ENCODE measurements at regions not wholly inside any gene's neighbourhood (a gene's known extent, or its start where the extent isn't known, plus 50 kb on each side); places are given as distances from the start of the nearest gene placed in this dataset.

DNA sequence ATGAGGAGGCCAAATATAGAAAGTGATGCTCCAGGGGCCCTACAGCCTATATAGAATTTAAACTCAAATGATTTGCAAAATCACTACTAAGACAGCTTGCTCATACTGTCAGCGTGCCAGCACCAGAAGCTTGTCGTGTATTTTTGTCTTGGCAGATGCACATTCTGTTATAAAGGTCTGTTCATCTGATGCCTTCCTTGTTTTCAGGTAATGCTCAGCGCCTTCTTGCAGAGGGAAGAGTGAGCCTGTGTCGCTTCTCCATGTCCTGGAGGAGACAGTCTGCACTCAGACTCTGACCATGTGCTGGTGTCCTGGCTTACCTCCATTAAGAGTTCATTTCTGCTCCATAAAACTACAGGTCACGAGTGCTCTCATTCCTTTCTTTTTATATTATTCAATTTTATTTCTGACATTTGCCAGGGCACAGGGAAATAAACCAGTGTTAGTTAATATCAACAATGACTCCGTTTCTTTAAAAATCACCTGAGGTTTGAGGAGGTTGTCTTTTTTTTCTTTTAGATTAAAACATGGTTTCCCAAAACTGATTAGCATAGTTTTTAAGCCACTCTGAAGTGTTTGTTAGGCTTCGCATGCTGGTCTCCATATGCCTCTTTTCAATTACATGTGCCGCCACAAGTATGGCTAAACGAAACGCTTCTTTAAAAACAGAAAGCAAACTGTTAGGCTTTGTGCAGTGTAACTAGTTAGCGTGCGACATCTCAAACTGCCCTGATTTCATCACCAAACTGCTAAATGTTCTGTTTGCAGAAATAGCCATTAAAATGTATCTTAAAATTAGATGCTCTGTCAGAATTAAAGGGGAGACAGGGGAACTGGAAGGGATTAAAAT is 215.2 kb upstream of the GK2 start:
- no peak overlapping the region for H3K4me3 ChIP-seq (ENCODE audit: low read depth in 2 of 2, low read length in 1 of 2)
- CTCF ChIA-PET: interaction anchor here (1.3 kb wide), 1 partner anchor 47 kb away, joined by 4 read pairs; no protein-coding TSS in a partner anchor
- 67% methylated on average over 12 of the region's 12 CpGs for WGBS (ENCODE audit: low lambda C conversion rate)

DNA sequence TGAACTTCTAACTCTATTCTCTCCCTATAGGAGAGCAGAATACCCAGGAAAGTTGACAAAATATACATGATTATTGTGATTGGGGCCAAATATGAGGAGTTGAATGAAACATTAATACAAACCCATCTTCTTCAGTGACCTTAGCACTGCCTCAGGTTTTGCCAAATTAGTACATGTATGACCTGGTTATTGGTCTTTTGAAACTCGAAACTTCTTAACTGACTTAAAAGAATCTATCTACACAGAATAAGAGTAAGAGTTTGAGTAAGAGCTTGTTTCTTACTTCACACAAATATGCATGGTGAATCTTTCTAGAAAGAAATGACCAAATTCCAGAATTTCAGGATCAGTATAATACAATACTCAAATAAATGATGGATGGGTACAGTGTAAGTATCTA is 213.0 kb upstream of the GK2 start:
- H3K9ac ChIP-seq: no peak overlapping the region
- no peak overlapping the region for H3K4me2 ChIP-seq
- H3K79me2 ChIP-seq (ENCODE audit: insufficient read depth): no peaks in the 10 kb centered on the region
- no peaks in the 10 kb centered on the region for H3K27me3 ChIP-seq (ENCODE audit: insufficient read depth)
- H3K4me1 ChIP-seq (ENCODE audit: control insufficient read depth in 1 of 2, insufficient read depth in 2 of 2, low read depth in 1 of 2, low read length in 1 of 2): peaks cover 0 to 3% of the 10 kb centered on the region in 2 experiments; a peak in 2 of 4 replicates
- ChIA-PET CTCF (interaction anchor here (0.6 kb wide), 1 partner anchor 648 kb away, joined by 3 read pairs; no protein-coding TSS in a partner anchor), POLR2A (no interaction called here)
- no peaks in the 10 kb centered on the region for H3K9me3 ChIP-seq
- DNase-seq: no peak
- H2AFZ ChIP-seq (ENCODE audit: low read depth): no peak overlapping the region
- H3K4me3 ChIP-seq (ENCODE audit: low read depth in 2 of 2, low read length in 1 of 2): no peak overlapping the region
- H3K36me3 ChIP-seq (replicated peaks in 1 of 2; ENCODE audit: control insufficient read depth in 1 of 2, insufficient read depth in 2 of 2, low read length in 1 of 2): no peaks in the 10 kb centered on the region
- 45% methylated on average over 1 of the region's 1 CpG for WGBS (ENCODE audit: low lambda C conversion rate)
- H4K20me1 ChIP-seq (ENCODE audit: insufficient read depth): no peaks in the 10 kb centered on the region
- H3K27ac ChIP-seq (ENCODE audit: low read depth in 2 of 2, low read length in 1 of 2): no peak overlapping the region
- H3K9me2 ChIP-seq: no peaks in the 10 kb centered on the region
- no peaks in the 10 kb centered on the region for H3F3A ChIP-seq (replicated peaks; ENCODE audit: insufficient read depth)
- no peak for TF ChIP-seq EP300 (IDR thresholded peaks at IDR 0.05; ENCODE audit: borderline replicate concordance in 1 of 2, low read depth in 1 of 2, low read length in 1 of 2)
- TF ChIP-seq ELF1 (IDR thresholded peaks at IDR 0.05): no peak
- TF ChIP-seq, protein P1, sequence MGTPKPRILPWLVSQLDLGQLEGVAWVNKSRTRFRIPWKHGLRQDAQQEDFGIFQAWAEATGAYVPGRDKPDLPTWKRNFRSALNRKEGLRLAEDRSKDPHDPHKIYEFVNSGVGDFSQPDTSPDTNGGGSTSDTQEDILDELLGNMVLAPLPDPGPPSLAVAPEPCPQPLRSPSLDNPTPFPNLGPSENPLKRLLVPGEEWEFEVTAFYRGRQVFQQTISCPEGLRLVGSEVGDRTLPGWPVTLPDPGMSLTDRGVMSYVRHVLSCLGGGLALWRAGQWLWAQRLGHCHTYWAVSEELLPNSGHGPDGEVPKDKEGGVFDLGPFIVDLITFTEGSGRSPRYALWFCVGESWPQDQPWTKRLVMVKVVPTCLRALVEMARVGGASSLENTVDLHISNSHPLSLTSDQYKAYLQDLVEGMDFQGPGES (IDR thresholded peaks at IDR 0.05; ENCODE audit: low read depth, low read length): no peak
- TF ChIP-seq MXI1 (IDR thresholded peaks at IDR 0.05; ENCODE audit: low read depth, low read length): no peak
- no peak for TF ChIP-seq RXRA (IDR thresholded peaks at IDR 0.05; ENCODE audit: borderline replicate concordance, low read depth)
- TF ChIP-seq FOXM1 (IDR thresholded peaks at IDR 0.05; ENCODE audit: low read depth): no peak
- TF ChIP-seq, protein P2, sequence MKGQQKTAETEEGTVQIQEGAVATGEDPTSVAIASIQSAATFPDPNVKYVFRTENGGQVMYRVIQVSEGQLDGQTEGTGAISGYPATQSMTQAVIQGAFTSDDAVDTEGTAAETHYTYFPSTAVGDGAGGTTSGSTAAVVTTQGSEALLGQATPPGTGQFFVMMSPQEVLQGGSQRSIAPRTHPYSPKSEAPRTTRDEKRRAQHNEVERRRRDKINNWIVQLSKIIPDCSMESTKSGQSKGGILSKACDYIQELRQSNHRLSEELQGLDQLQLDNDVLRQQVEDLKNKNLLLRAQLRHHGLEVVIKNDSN (IDR thresholded peaks at IDR 0.05; ENCODE audit: borderline replicate concordance, low read depth): no peak

More for the DNA sequence above, 215.2 kb upstream of the GK2 start:
- Histone ChIP-seq H3K79me2 (ENCODE audit: insufficient read depth) (no peaks in the 10 kb centered on the region), H3F3A (replicated peaks; ENCODE audit: insufficient read depth) (no peaks in the 10 kb centered on the region), H4K20me1 (ENCODE audit: insufficient read depth) (no peaks in the 10 kb centered on the region), H2AFZ (ENCODE audit: low read depth) (0 out of 2 replicates have a peak overlapping the region, but pooled peaks have one; percentile 21), H3K27ac (ENCODE audit: low read depth in 2 of 2, low read length in 1 of 2) (peak overlapping the region in 1 of 2 experiments; percentile 40; a peak in 1 of 4 replicates), H3K27me3 (ENCODE audit: insufficient read depth) (no peaks in the 10 kb centered on the region), H3K9me2 (no peaks in the 10 kb centered on the region), H3K4me2 (no peak overlapping the region), H3K4me1 (ENCODE audit: control insufficient read depth in 1 of 2, insufficient read depth in 2 of 2, low read depth in 1 of 2, low read length in 1 of 2) (peaks cover 0 to 3% of the 10 kb centered on the region in 2 experiments; a peak in 2 of 4 replicates), H3K9me3 (no peaks in the 10 kb centered on the region), H3K36me3 (replicated peaks in 1 of 2; ENCODE audit: control insufficient read depth in 1 of 2, insufficient read depth in 2 of 2, low read length in 1 of 2) (no peaks in the 10 kb centered on the region), H3K9ac (no peak overlapping the region)
- POLR2A ChIA-PET: no interaction called here
- DNase-seq: no peak
- no peak for TF ChIP-seq RCOR1 (IDR thresholded peaks at IDR 0.05; ENCODE audit: low read length)
- no peak for TF ChIP-seq RFX5 (IDR thresholded peaks at IDR 0.05; ENCODE audit: low read length)
- TF ChIP-seq, protein P3, sequence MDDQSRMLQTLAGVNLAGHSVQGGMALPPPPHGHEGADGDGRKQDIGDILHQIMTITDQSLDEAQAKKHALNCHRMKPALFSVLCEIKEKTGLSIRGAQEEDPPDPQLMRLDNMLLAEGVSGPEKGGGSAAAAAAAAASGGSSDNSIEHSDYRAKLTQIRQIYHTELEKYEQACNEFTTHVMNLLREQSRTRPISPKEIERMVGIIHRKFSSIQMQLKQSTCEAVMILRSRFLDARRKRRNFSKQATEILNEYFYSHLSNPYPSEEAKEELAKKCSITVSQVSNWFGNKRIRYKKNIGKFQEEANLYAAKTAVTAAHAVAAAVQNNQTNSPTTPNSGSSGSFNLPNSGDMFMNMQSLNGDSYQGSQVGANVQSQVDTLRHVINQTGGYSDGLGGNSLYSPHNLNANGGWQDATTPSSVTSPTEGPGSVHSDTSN (IDR thresholded peaks at IDR 0.05): no peak
- no peak for TF ChIP-seq RAD21 (IDR thresholded peaks at IDR 0.05; ENCODE audit: low read length)
- TF ChIP-seq CHD2 (IDR thresholded peaks at IDR 0.05; ENCODE audit: low read length, partially characterized antibody): no peak
- no peak for TF ChIP-seq POLR2AphosphoS5 (IDR thresholded peaks at IDR 0.05; ENCODE audit: low read depth, low read length)
- TF ChIP-seq, protein P4, sequence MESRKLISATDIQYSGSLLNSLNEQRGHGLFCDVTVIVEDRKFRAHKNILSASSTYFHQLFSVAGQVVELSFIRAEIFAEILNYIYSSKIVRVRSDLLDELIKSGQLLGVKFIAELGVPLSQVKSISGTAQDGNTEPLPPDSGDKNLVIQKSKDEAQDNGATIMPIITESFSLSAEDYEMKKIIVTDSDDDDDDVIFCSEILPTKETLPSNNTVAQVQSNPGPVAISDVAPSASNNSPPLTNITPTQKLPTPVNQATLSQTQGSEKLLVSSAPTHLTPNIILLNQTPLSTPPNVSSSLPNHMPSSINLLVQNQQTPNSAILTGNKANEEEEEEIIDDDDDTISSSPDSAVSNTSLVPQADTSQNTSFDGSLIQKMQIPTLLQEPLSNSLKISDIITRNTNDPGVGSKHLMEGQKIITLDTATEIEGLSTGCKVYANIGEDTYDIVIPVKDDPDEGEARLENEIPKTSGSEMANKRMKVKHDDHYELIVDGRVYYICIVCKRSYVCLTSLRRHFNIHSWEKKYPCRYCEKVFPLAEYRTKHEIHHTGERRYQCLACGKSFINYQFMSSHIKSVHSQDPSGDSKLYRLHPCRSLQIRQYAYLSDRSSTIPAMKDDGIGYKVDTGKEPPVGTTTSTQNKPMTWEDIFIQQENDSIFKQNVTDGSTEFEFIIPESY (IDR thresholded peaks at IDR 0.05; ENCODE audit: borderline replicate concordance, low read depth): no peak
- no peak for TF ChIP-seq RXRA (IDR thresholded peaks at IDR 0.05; ENCODE audit: borderline replicate concordance, low read depth)
- TF ChIP-seq JUND (IDR thresholded peaks at IDR 0.05): no peak
- no peak for TF ChIP-seq SMC3 (IDR thresholded peaks at IDR 0.05; ENCODE audit: low read depth, low read length)
- TF ChIP-seq NFIC (IDR thresholded peaks at IDR 0.05; ENCODE audit: borderline replicate concordance): no peak
- TF ChIP-seq TAF1 (IDR thresholded peaks at IDR 0.05; ENCODE audit: borderline replicate concordance, low read depth, low read length): no peak
- TF ChIP-seq NRF1 (IDR thresholded peaks at IDR 0.05; ENCODE audit: low read depth, low read length): no peak
- TF ChIP-seq EP300 (IDR thresholded peaks at IDR 0.05; ENCODE audit: borderline replicate concordance in 1 of 2, low read depth in 1 of 2, low read length in 1 of 2): no peak
- no peak for TF ChIP-seq EZH2phosphoT487 (IDR thresholded peaks at IDR 0.05; ENCODE audit: borderline replicate concordance, low read depth)

Data from SK-N-SH (cell line).